Body of pancreas (tissue), 4 donors: ENCODE measurements at regions not wholly inside any gene's neighbourhood (a gene's known extent, or its start where the extent isn't known, plus 50 kb on each side); places are given as distances from the start of the nearest gene placed in this dataset.

Experiments used
- CTCF ChIP-seq, 7 experiments: fragments of 450-650 bp in 4 of 7; fragments of 200-600 bp in 3 of 7; sonication (generic) in 3 of 7; IDR thresholded peaks; one replicate each; pipeline ENCODE4 v1.5.1; 2016 to 2019; ENCODE audit warnings: antibody characterized with exemption in 7 of 7
- POLR2A ChIP-seq, 3 donors: fragments of 450-650 bp; IDR thresholded peaks; one replicate each; pipeline ENCODE4 v1.6.1; 2016; ENCODE audit warnings: antibody characterized with exemption in 3 of 3, mild to moderate bottlenecking in 2 of 3

- TF ChIP-seq CTCF (IDR thresholded peaks at IDR 0.05) (no peak), POLR2A (IDR thresholded peaks at IDR 0.05) (no peak)
Observed at GRCh38 chr11:45078236-45079074, 68.0 kb upstream of the PRDM11 start.
